Progenitor cell of endocrine pancreas (in vitro differentiated cells): ENCODE measurements at regions not wholly inside any gene's neighbourhood (a gene's known extent, or its start where the extent isn't known, plus 50 kb on each side); places are given as distances from the start of the nearest gene placed in this dataset.

Experiments
- DNase-seq: peaks from one replicate; pipeline ENCODE4 v3.0.0; 2021; ENCODE audit warnings: low spot score; ENCODE audit not compliant: unreplicated experiment
- H3K27ac Mint-ChIP-seq: 2 replicates; pipeline ENCODE4 v1.8.0; 2021; ENCODE audit warnings: mild to moderate bottlenecking, moderate library complexity, mixed read lengths
- H3K27me3 Mint-ChIP-seq: 2 replicates; pipeline ENCODE4 v1.8.0; 2021; ENCODE audit warnings: mixed read lengths
- H3K36me3 Mint-ChIP-seq: 2 replicates; pipeline ENCODE4 v1.8.0; 2022; ENCODE audit warnings: mixed read lengths; ENCODE audit not compliant: insufficient read depth
- H3K4me1 Mint-ChIP-seq: 2 replicates; pipeline ENCODE4 v1.8.0; 2021; ENCODE audit warnings: low read depth, mixed read lengths
- H3K4me3 Mint-ChIP-seq: 2 replicates; pipeline ENCODE4 v1.8.0; 2021; ENCODE audit warnings: low read depth, mild to moderate bottlenecking, moderate library complexity, mixed read lengths
- H3K9me3 Mint-ChIP-seq: 2 replicates; pipeline ENCODE4 v1.8.0; 2021; ENCODE audit warnings: low read depth, mixed read lengths
- CTCF ChIP-seq: fragments of 200-600 bp; sonication (generic); IDR thresholded peaks from one replicate; pipeline ENCODE4 v1.5.0; 2021; ENCODE audit warnings: antibody characterized with exemption, mild to moderate bottlenecking; ENCODE audit not compliant: unreplicated experiment

- DNase-seq: no peak
- Mint-ChIP-seq H3K36me3 (no peaks in the 10 kb centered on the region), H3K4me3 (no peak overlapping the region), H3K4me1 (no peaks in the 10 kb centered on the region), H3K9me3 (peaks cover 3% of the 10 kb centered on the region), H3K27ac (no peak overlapping the region), H3K27me3 (no peaks in the 10 kb centered on the region)
- TF ChIP-seq CTCF: no peak
Observed at GRCh38 chr2:58666323-58666970, 425.3 kb upstream of the FANCL start.

- DNase-seq: no peak
- H3K9me3 Mint-ChIP-seq: peaks cover 3% of the 10 kb centered on the region
- H3K27me3 Mint-ChIP-seq: no peaks in the 10 kb centered on the region
- H3K4me1 Mint-ChIP-seq: no peaks in the 10 kb centered on the region
- no peak overlapping the region for H3K4me3 Mint-ChIP-seq
- TF ChIP-seq CTCF: no peak
- no peaks in the 10 kb centered on the region for H3K36me3 Mint-ChIP-seq
- H3K27ac Mint-ChIP-seq: no peak overlapping the region
Observed at GRCh38 chr2:58665154-58665553, 424.0 kb upstream of the FANCL start.

- no peaks in the 10 kb centered on the region for H3K27me3 Mint-ChIP-seq
- no peak overlapping the region for H3K27ac Mint-ChIP-seq
- DNase-seq: no peak
- no peaks in the 10 kb centered on the region for H3K36me3 Mint-ChIP-seq
- no peaks in the 10 kb centered on the region for H3K4me1 Mint-ChIP-seq
- H3K4me3 Mint-ChIP-seq: no peak overlapping the region
- peaks cover 3% of the 10 kb centered on the region for H3K9me3 Mint-ChIP-seq
- no peak for TF ChIP-seq CTCF
Observed at GRCh38 chr2:58664523-58665151, 423.5 kb upstream of the FANCL start.

- Mint-ChIP-seq H3K36me3 (no peaks in the 10 kb centered on the region), H3K9me3 (no peaks in the 10 kb centered on the region), H3K4me3 (no peak overlapping the region), H3K27me3 (no peaks in the 10 kb centered on the region), H3K27ac (peak overlapping the region; percentile 49), H3K4me1 (no peaks in the 10 kb centered on the region)
- DNase-seq: no peak
- no peak for TF ChIP-seq CTCF
Observed at GRCh38 chr2:58660046-58660445, 418.9 kb upstream of the FANCL start.

- Mint-ChIP-seq H3K4me1 (no peaks in the 10 kb centered on the region), H3K9me3 (no peaks in the 10 kb centered on the region), H3K27ac (no peak overlapping the region), H3K36me3 (no peaks in the 10 kb centered on the region), H3K4me3 (no peak overlapping the region), H3K27me3 (no peaks in the 10 kb centered on the region)
- DNase-seq: no peak
- no peak for TF ChIP-seq CTCF
Observed at GRCh38 chr2:58655152-58655551, 414.0 kb upstream of the FANCL start.
